ENCODE measurements at regions not wholly inside any gene's neighbourhood (a gene's known extent, or its start where the extent isn't known, plus 50 kb on each side); places are given as distances from the start of the nearest gene placed in this dataset.

GRCh38 chr1:208782186-208782585, 538.0 kb upstream of the PLXNA2 start:
- no peak for DNase-seq (ENCODE audit: low read depth)

- no peak for DNase-seq (ENCODE audit: low read depth)
Measured at GRCh38 chr1:208785629-208786028, 541.4 kb upstream of the PLXNA2 start.

DNA sequence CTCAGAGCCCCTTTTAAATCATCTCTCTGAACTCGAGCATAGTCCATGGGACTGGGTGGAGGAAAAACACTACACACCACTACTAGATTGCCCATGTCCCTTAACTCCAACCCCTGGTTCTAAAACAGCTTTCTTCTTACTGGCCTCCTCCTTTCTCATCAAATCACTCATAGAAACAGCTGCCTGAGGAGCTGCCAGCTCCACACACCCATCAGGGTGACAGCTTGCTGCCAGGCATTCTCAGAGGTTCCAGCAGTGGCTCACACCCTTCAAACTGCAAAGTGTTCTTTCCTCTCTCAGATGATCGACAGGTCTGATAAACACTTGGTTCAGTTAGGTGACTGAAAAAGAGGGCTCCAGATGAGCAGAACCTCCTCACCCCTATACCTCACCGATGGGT, 543.0 kb upstream of the PLXNA2 start:
- DNase-seq (ENCODE audit: low read depth): no peak

- DNase-seq (ENCODE audit: low read depth): no peak
Measured at GRCh38 chr1:208788013-208788540, 543.9 kb upstream of the PLXNA2 start.

DNA sequence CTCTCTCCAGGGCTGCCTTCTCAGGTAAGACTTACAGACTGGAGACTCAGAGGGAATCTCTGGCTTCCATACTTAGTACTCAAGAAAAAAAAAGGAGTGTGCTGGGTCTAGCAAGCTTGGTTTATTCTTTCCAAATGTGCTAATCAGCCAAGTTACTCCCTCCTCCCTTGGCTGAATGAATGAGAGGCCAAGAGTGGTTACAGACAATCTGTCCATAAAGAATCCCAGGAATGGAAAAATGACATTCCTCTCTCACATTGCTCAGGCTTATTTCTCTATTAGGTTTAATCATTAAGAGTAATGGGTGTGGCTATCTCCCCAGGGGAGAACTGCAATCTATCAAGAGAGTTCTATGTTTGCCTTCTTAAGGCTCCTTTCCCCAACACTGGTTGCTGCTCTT, 547.3 kb upstream of the PLXNA2 start:
- peak; percentile 45 for DNase-seq (ENCODE audit: low read depth)

GRCh38 chr1:208793861-208794345, 549.7 kb upstream of the PLXNA2 start:
- DNase-seq (ENCODE audit: low read depth): no peak

- DNase-seq (ENCODE audit: low read depth): no peak
Measured at GRCh38 chr1:208799186-208799585, 555.0 kb upstream of the PLXNA2 start.

DNA sequence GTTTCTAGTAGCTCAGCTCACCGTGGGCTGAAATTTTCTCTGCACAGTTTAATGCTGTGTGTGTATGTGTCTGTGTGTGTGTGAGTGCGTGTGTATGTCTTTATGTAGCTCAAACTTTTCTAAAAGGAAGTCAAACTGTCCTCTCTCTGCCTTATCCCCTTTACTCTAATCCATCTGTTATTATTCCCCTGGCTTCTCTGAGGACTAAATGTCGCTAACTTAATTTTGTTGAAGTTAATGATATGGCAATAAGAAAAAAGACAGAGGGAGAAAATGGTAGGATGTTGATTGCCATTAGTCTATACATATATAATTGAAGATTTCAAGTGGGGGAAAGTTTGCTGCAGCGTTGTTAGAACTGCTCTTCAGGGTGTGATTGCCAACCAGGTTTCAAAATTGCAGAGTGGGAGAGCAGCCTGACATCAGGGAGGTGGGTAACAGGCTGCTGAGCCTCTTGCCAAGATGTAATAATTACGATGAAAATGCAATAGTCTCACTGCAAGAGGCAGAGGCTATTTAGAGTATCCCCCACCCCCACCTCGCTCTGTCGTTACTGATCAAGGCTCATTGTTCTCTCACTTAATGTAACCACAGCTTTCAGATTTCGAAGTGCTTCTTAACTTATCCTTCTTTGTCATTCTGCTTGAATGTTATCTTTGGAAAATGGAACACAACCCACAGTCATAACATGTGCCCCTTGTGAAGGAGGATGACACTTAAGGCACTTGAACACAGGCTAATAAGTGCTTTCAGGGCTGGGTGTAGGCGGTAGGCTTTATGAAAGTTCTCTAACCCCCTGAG, 559.0 kb upstream of the PLXNA2 start:
- DNase-seq (ENCODE audit: low read depth): no peak

DNA sequence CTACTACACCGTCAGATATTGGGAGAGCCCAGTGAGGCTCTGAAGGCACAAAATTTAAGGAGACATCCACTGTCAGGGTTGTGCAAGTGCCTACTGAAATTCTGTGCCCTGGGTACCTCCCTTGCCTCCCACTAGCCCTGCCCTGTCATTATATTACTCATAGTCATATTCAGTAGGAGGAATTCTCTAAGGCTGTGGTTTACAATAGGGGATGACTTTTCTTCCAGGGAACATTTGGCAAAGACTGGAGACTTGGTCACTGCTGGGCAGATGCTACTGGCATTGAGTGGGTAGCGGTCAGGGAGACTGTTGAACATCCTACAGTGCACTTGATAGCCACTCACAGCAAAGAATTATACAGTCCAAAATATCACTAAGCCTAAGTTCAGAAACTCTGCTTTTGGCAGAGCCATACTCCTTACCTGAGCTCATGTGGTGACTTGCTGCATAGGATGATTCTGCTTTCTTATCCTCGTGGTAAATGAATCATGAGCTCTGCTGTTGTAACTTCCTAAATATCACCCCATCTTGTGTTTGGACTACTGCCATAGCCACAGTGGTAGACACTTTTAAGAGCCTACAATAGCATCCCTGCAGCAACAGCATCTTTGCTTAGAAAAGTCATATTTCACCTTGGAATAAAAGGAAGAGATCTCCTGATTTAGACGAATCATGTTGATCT, 563.4 kb upstream of the PLXNA2 start:
- no peak for DNase-seq (ENCODE audit: low read depth)

DNA sequence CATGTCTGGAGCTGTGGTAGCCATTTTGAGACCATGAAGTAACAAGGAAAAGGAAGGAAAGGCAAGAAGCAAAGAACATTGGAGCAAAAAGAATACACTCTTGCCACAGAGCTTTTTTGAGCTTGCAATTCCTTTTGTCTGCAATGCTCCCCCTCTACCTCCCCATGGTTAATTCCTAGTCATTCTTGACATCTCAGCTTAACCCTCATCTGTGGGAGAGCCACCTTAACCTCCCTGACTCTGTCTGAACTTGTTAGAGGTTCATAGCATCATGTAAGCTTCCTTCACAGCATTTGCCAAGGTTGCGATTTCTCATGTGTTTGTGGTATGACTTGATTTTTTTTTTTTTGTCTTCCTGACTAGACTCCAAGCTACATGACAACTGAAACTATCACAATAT, 564.1 kb upstream of the PLXNA2 start:
- DNase-seq (ENCODE audit: low read depth): no peak

DNA sequence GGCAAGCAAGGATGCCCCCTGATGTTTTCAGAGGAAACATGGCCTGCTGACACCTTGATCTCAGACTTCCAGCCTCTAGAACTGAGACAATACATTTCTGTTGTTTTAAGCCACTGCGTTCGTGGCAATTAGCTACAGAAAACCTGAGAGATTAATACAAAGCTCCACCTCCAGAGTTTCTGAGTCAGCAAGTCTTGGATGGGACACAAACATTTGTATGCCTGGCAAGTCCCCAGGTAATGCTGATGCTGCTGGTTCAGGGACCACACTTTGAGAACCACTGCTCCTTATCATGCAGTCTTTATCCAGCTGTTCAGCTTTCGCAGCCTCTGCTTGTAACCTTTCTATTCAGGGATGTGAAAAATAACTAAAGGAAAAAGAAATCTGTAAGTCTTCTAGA, 565.7 kb upstream of the PLXNA2 start:
- no peak for DNase-seq (ENCODE audit: low read depth)

- DNase-seq (ENCODE audit: low read depth): no peak
Measured at GRCh38 chr1:208818770-208819445, 574.7 kb upstream of the PLXNA2 start.

GRCh38 chr1:208820580-208821212, 576.5 kb upstream of the PLXNA2 start:
- DNase-seq (ENCODE audit: low read depth): no peak

- DNase-seq (ENCODE audit: low read depth): no peak
Measured at GRCh38 chr1:208821939-208822338, 577.8 kb upstream of the PLXNA2 start.

DNA sequence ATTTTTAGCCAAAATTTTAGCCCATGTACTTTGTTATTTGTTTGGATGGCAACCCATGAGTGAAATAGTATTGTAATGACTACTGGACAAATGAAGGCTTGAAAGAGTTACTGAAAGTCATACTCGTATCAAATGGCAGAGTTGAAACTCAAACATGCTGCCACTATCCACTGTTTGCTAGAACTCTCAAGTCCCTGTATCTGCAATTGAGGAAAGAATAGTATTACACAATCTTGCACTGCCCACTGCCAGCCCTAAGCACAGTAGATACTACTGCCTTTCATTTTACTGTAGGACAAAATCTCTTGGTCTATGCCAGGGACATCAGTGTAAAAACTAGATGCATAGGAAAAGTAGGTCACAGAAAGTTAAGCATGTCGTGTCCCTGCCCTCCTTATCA, 581.1 kb upstream of the PLXNA2 start:
- DNase-seq (ENCODE audit: low read depth): no peak

DNA sequence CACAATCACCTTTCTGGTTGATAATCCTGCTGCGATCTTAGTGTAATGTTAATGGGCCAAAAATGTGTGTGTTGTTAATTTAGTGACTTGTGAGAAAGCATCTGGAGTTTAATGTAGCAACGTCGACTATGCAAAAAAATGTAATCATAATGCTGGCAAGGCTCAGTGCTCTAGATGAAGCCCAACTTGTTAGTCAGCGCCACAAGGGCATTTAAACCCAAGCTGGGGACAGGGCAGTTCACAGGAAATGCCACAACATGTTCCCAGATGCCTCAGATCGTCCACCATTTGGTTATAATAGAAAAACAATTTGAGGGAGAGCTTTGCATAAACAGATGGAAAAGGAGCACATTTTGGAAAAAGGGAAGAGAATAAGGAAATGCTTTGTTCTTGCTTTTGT, 585.4 kb upstream of the PLXNA2 start:
- peak; percentile 51 for DNase-seq (ENCODE audit: low read depth)

- peak; percentile 52 for DNase-seq (ENCODE audit: low read depth)
Measured at GRCh38 chr1:208834381-208835096, 590.4 kb upstream of the PLXNA2 start.

- no peak for DNase-seq (ENCODE audit: low read depth)
Measured at GRCh38 chr1:208835097-208835463, 590.9 kb upstream of the PLXNA2 start.

DNA sequence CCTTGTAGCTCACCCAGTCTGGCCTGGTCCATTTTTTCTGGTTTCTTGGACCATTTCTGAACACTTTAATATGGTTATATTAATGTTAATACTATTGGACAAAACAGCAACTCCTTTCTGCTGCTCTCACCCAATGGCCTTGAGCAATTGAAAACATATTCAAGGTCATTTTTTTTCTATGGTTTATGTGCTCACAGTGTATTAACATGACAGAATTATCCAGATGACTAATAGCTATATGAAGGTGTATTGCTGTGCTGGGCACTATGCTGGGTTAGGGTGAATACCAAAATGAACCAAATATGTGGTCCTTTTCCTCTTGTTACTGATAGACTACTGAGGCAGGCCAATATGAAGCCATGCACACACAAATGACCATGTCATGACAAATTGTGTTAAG, 591.6 kb upstream of the PLXNA2 start:
- DNase-seq (ENCODE audit: low read depth): no peak

- DNase-seq (ENCODE audit: low read depth): no peak
Measured at GRCh38 chr1:208837242-208837641, 593.1 kb upstream of the PLXNA2 start.

- DNase-seq (ENCODE audit: low read depth): no peak
Measured at GRCh38 chr1:208841436-208841835, 597.3 kb upstream of the PLXNA2 start.

DNA sequence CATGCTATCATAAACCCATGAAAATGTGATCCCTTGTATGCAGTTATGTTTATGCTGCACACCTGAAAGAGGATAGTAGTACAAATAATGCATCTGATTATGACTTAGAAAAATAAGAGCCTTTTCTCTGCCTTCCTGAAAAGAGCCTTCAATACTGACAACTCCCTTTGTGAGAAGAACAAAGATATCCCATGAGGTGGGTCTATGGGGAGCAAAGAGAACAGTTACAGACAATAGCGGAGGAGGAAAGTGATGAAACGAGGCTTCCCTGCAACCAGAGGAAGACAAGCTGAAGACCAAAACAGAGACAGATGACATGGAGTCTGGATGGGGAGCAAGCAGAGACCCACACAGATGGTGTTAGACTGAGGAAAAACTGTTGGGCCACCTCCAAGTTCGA, 598.3 kb upstream of the PLXNA2 start:
- DNase-seq (ENCODE audit: low read depth): no peak

Measured in EH (cell line).